Trophoblast cell (in vitro differentiated cells and primary cell): ENCODE measurements at regions not wholly inside any gene's neighbourhood (a gene's known extent, or its start where the extent isn't known, plus 50 kb on each side); places are given as distances from the start of the nearest gene placed in this dataset.

Experiments used
- DNase-seq, 2 donors: peaks; one replicate each; pipeline ENCODE4 v3.0.0-alpha.2; 2016
- H2AFZ ChIP-seq: 2 replicates; pipeline ENCODE4 v1.6.1; 2013; ENCODE audit warnings: low read length, moderate library complexity, mild to moderate bottlenecking; ENCODE audit not compliant: insufficient read depth, poor library complexity
- H2AK5ac ChIP-seq: 2 replicates; pipeline ENCODE4 v1.6.1; 2013; ENCODE audit warnings: mild to moderate bottlenecking, low read length
- H2BK120ac ChIP-seq: 2 replicates; pipeline ENCODE4 v1.6.1; 2013; ENCODE audit warnings: low read length, mild to moderate bottlenecking, moderate library complexity; ENCODE audit not compliant: insufficient read depth, poor library complexity
- H2BK12ac ChIP-seq: 2 replicates; pipeline ENCODE4 v1.6.1; 2013; ENCODE audit warnings: mild to moderate bottlenecking, low read length, moderate library complexity
- H2BK5ac ChIP-seq: 2 replicates; pipeline ENCODE4 v1.6.1; 2013; ENCODE audit warnings: low read length, low read depth, moderate library complexity, mild to moderate bottlenecking; ENCODE audit not compliant: poor library complexity
- H3K14ac ChIP-seq: 2 replicates; pipeline ENCODE4 v1.6.1; 2013; ENCODE audit warnings: mild to moderate bottlenecking, low read length
- H3K18ac ChIP-seq: 2 replicates; pipeline ENCODE4 v1.6.1; 2013; ENCODE audit warnings: mild to moderate bottlenecking, low read length
- H3K23ac ChIP-seq: 2 replicates; pipeline ENCODE4 v1.6.1; 2013; ENCODE audit warnings: low read length
- H3K27ac ChIP-seq: 2 replicates; pipeline ENCODE4 v1.5.1; 2013; ENCODE audit warnings: low read depth, mild to moderate bottlenecking, inconsistent platforms, low read length, moderate library complexity
- H3K27me3 ChIP-seq: 2 replicates; pipeline ENCODE4 v1.6.1; 2013; ENCODE audit warnings: inconsistent platforms, mild to moderate bottlenecking, low read length, moderate library complexity; ENCODE audit not compliant: insufficient read depth
- H3K36me3 ChIP-seq, 2 experiments: 1 replicate in 1 of 2; 2 replicates in 1 of 2; pipeline ENCODE4 v1.6.1; 2013; ENCODE audit warnings: low read length in 2 of 2, mild to moderate bottlenecking in 2 of 2, moderate library complexity in 1 of 2; ENCODE audit not compliant: insufficient read depth in 2 of 2, control insufficient read depth in 1 of 2
- H3K4ac ChIP-seq: 2 replicates; pipeline ENCODE4 v1.6.1; 2013; ENCODE audit warnings: low read depth, mild to moderate bottlenecking, low read length, moderate library complexity
- H3K4me1 ChIP-seq, 2 experiments: 1 replicate in 1 of 2; 2 replicates in 1 of 2; pipeline ENCODE4 v1.6.1; 2013; ENCODE audit warnings: low read length in 2 of 2, mild to moderate bottlenecking in 2 of 2, moderate library complexity in 1 of 2; ENCODE audit not compliant: insufficient read depth in 2 of 2, control insufficient read depth in 1 of 2
- H3K4me2 ChIP-seq: 2 replicates; pipeline ENCODE4 v1.6.1; 2013; ENCODE audit warnings: inconsistent platforms, mild to moderate bottlenecking, low read length, moderate library complexity
- H3K4me3 ChIP-seq: 2 replicates; pipeline ENCODE4 v1.5.1; 2013; ENCODE audit warnings: mild to moderate bottlenecking, low read depth, low read length, inconsistent platforms
- H3K79me1 ChIP-seq: one replicate; pipeline ENCODE4 v1.6.1; 2013; ENCODE audit warnings: low read length
- H3K79me2 ChIP-seq: 2 replicates; pipeline ENCODE4 v1.6.1; 2013; ENCODE audit warnings: low read length, mild to moderate bottlenecking; ENCODE audit not compliant: control insufficient read depth, insufficient read depth, poor library complexity
- H3K9ac ChIP-seq: 2 replicates; pipeline ENCODE4 v1.6.1; 2013; ENCODE audit warnings: mild to moderate bottlenecking, low read length
- H3K9me3 ChIP-seq: 2 replicates; pipeline ENCODE4 v1.6.1; 2013; ENCODE audit warnings: low read depth, mild to moderate bottlenecking, control low read depth, inconsistent platforms, low read length; ENCODE audit not compliant: insufficient read depth
- H4K12ac ChIP-seq: 2 replicates; pipeline ENCODE4 v1.6.1; 2013; ENCODE audit warnings: low read depth, mild to moderate bottlenecking, low read length, moderate library complexity
- H4K8ac ChIP-seq: 2 replicates; pipeline ENCODE4 v1.6.1; 2013; ENCODE audit warnings: low read depth, mild to moderate bottlenecking, low read length, moderate library complexity
- H4K91ac ChIP-seq: one replicate; pipeline ENCODE4 v1.6.1; 2013; ENCODE audit warnings: low read depth, mild to moderate bottlenecking, low read length, moderate library complexity
- WGBS: extraction: QIAGEN DNeasy Blood & Tissue Kit; methylation state at CpG from one replicate; pipeline ENCODE4 v1.1.7; 2013; ENCODE audit warnings: missing lambda C conversion rate; ENCODE audit not compliant: insufficient read length, insufficient coverage; ENCODE audit errors: extremely low coverage; 5-methylcytosine and 5-hydroxymethylcytosine counted together

GRCh38 chr13:69288026-69288425 is 819.6 kb upstream of the ATXN8OS start:
- Histone ChIP-seq H2BK5ac (no peak overlapping the region), H3K4me1 (no peaks in the 10 kb centered on the region), H3K4ac (no peak overlapping the region), H3K14ac (no peak overlapping the region), H3K4me3 (no peak overlapping the region), H4K8ac (no peak overlapping the region), H4K12ac (no peak overlapping the region), H3K27ac (no peak overlapping the region), H2BK120ac (no peak overlapping the region), H3K27me3 (no peaks in the 10 kb centered on the region), H2AK5ac (no peak overlapping the region), H3K9me3 (no peaks in the 10 kb centered on the region), H3K23ac (no peak overlapping the region), H3K18ac (no peak overlapping the region), H2AFZ (no peak overlapping the region), H3K36me3 (no peaks in the 10 kb centered on the region), H3K79me1 (no peaks in the 10 kb centered on the region), H3K79me2 (no peaks in the 10 kb centered on the region), H4K91ac (no peak overlapping the region), H2BK12ac (no peak overlapping the region), H3K4me2 (no peak overlapping the region), H3K9ac (no peak overlapping the region)
- DNase-seq = no peak

GRCh38 chr13:69287050-69287698 is 820.5 kb upstream of the ATXN8OS start:
- H2AFZ ChIP-seq = no peak overlapping the region
- no peak overlapping the region for H3K9ac ChIP-seq
- no peaks in the 10 kb centered on the region for H3K79me2 ChIP-seq
- H3K18ac ChIP-seq = no peak overlapping the region
- no peak overlapping the region for H4K12ac ChIP-seq
- no peak overlapping the region for H3K23ac ChIP-seq
- no peaks in the 10 kb centered on the region for H3K36me3 ChIP-seq
- no peak for DNase-seq
- H3K14ac ChIP-seq = no peak overlapping the region
- no peak overlapping the region for H2BK120ac ChIP-seq
- no peak overlapping the region for H3K27ac ChIP-seq
- no peak overlapping the region for H2BK5ac ChIP-seq
- no peaks in the 10 kb centered on the region for H3K27me3 ChIP-seq
- H4K8ac ChIP-seq = no peak overlapping the region
- no peaks in the 10 kb centered on the region for H3K79me1 ChIP-seq
- H3K4me2 ChIP-seq = no peak overlapping the region
- no peaks in the 10 kb centered on the region for H3K4me1 ChIP-seq
- H2AK5ac ChIP-seq = no peak overlapping the region
- no peak overlapping the region for H4K91ac ChIP-seq
- no peak overlapping the region for H2BK12ac ChIP-seq
- WGBS = no CpG with 5 or more reads among the region's 8 CpGs
- no peak overlapping the region for H3K4ac ChIP-seq
- H3K4me3 ChIP-seq = no peak overlapping the region
- H3K9me3 ChIP-seq = no peaks in the 10 kb centered on the region

GRCh38 chr13:69283837-69284236 is 823.8 kb upstream of the ATXN8OS start:
- Histone ChIP-seq H2BK120ac (no peak overlapping the region), H3K4me3 (no peak overlapping the region), H3K79me2 (no peaks in the 10 kb centered on the region), H3K79me1 (no peaks in the 10 kb centered on the region), H4K91ac (no peak overlapping the region), H3K27ac (no peak overlapping the region), H3K36me3 (no peaks in the 10 kb centered on the region), H3K23ac (no peak overlapping the region), H4K12ac (no peak overlapping the region), H3K9ac (no peak overlapping the region), H3K4ac (no peak overlapping the region), H3K18ac (no peak overlapping the region), H3K9me3 (no peaks in the 10 kb centered on the region), H2AFZ (no peak overlapping the region), H2BK12ac (no peak overlapping the region), H3K14ac (no peak overlapping the region), H3K4me2 (no peak overlapping the region), H2AK5ac (no peak overlapping the region), H3K27me3 (no peaks in the 10 kb centered on the region), H4K8ac (no peak overlapping the region), H2BK5ac (no peak overlapping the region), H3K4me1 (no peaks in the 10 kb centered on the region)
- no peak for DNase-seq
- WGBS = no CpG with 5 or more reads among the region's 2 CpGs

GRCh38 chr13:69283301-69283700 is 824.3 kb upstream of the ATXN8OS start:
- H2AFZ ChIP-seq = no peak overlapping the region
- H3K4me1 ChIP-seq = no peaks in the 10 kb centered on the region
- no peaks in the 10 kb centered on the region for H3K79me1 ChIP-seq
- H3K79me2 ChIP-seq = no peaks in the 10 kb centered on the region
- no peak overlapping the region for H3K18ac ChIP-seq
- no peak overlapping the region for H2AK5ac ChIP-seq
- no peak overlapping the region for H3K4me2 ChIP-seq
- H3K23ac ChIP-seq = no peak overlapping the region
- H3K9ac ChIP-seq = no peak overlapping the region
- H3K4me3 ChIP-seq = no peak overlapping the region
- H3K9me3 ChIP-seq = no peaks in the 10 kb centered on the region
- no peak for DNase-seq
- H2BK120ac ChIP-seq = no peak overlapping the region
- H3K4ac ChIP-seq = no peak overlapping the region
- no peak overlapping the region for H3K27ac ChIP-seq
- H4K12ac ChIP-seq = no peak overlapping the region
- H3K36me3 ChIP-seq = no peaks in the 10 kb centered on the region
- H3K27me3 ChIP-seq = no peaks in the 10 kb centered on the region
- H2BK5ac ChIP-seq = no peak overlapping the region
- H3K14ac ChIP-seq = no peak overlapping the region
- no peak overlapping the region for H2BK12ac ChIP-seq
- H4K91ac ChIP-seq = no peak overlapping the region
- WGBS = no CpG with 5 or more reads among the region's 1 CpG
- H4K8ac ChIP-seq = no peak overlapping the region
